GM13976 (cell line): ENCODE measurements at regions not wholly inside any gene's neighbourhood (a gene's known extent, or its start where the extent isn't known, plus 50 kb on each side); places are given as distances from the start of the nearest gene placed in this dataset.
"Not testable (repeated sequence)": the region's sequence is repeated elsewhere in the genome, so short reads cannot be mapped to it uniquely, and the experiment has no call there.

Experiments used
- DNase-seq: peaks from one replicate; pipeline ENCODE4 v3.0.0; 2012; ENCODE audit warnings: low spot score
- CTCF ChIP-seq: IDR thresholded peaks from 2 replicates; pipeline ENCODE4 v1.5.1; 2012; ENCODE audit warnings: borderline replicate concordance, mild to moderate bottlenecking; ENCODE audit not compliant: insufficient read depth; ENCODE audit errors: extremely low read depth, missing control alignments, control extremely low read depth
- in situ Hi-C: fragments of 300-500 bp; cut with MboI; formaldehyde crosslinking; loops from one replicate; pipeline ENCODE4 v1.12.0; 2022; ENCODE audit warnings: low sequenced_read_pairs, mixed read lengths, inconsistent platforms; ENCODE audit not compliant: unreplicated experiment

DNA sequence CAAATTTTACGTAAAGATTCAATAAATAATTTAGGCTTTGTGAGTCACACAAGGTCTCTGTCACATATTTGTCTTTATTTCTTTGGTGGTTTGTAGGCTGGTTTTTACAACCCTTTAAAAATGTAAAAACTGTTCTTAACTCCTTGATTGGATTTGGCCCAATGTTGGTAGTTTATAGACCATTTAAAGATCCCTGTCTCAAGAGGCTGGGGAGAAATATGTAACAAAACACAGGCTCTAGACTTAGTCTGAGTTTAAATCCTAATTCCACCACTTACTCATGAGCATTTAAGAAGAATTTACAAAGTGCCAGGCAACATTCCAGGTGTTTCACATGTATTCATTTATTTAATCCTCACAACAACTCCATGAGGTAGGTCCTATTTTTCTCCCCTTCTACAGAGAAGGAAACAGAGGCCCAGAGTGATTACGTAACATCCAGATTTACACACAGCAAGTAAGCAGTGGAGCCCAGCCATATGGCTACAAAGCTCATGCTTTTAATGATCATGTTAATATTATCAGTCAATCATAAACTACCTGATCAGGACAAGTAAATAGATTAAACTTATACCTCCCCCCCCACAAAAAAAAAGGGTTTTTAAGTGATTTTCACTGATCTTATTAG, 416.6 kb upstream of the ACVR2A start:
- TF ChIP-seq CTCF: no peak
- DNase-seq: no peak
- in situ Hi-C loops: no loop called here

DNA sequence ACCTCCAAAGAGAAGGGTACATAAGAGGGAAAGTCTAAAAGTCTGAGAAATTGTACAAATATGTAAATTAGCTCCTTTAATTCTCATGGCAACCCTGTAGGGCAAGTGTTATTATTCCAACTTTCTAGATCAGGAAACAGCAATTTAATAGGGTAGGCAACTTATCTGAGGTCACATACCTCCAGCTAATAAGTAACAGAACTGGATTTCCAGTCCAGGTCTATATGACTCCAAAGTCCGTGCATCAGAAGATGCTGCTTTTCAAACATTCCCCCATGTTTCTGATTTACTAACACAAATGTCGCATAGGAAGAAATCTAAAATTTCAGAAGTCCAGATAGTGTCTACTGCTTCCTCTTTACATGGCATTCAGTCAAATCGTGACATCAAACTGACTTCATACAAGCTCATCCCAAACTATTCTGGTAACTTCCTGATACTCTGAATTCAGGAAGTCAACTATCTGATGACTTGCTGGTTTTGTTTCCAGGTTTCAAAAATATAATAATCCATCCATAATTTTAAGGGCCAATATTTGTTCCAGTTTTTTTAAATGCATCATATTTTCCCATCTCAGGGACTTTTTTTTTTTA, 419.3 kb upstream of the ACVR2A start:
- in situ Hi-C loops: no loop called here
- TF ChIP-seq CTCF: no peak
- no peak for DNase-seq

- no peak for DNase-seq
- in situ Hi-C loops: no loop called here
- TF ChIP-seq CTCF: no peak
Measured at GRCh38 chr2:147424766-147425165, 420.1 kb upstream of the ACVR2A start.

- in situ Hi-C loops: no loop called here
- no peak for DNase-seq
- TF ChIP-seq CTCF: no peak
Measured at GRCh38 chr2:147420947-147421675, 423.7 kb upstream of the ACVR2A start.

- no peak for TF ChIP-seq CTCF
- no peak for DNase-seq
- in situ Hi-C loops: no loop called here
Measured at GRCh38 chr2:147420517-147420916, 424.3 kb upstream of the ACVR2A start.

GRCh38 chr2:147416099-147416498, 428.7 kb upstream of the ACVR2A start:
- no peak for TF ChIP-seq CTCF
- no peak for DNase-seq
- in situ Hi-C loops: no loop called here

DNA sequence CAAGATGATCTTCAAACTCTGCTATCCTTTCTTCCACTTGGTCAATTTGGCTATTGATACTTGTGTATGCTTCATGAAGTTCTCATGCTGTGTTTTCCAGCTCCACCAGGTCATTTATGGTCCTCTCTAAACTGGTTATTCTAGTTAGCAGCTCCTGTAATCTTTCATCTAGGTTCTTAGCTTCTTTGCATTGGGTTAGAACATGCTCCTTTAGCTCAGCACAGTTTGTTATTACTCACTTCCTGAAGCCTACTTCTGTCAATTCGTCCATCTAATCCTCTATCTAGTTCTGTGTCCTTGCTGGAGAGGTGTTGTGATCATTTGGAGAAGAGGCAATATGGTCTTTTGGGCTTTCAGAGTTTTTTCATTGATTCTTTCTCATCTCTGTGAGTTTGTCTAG, 430.2 kb upstream of the ACVR2A start:
- DNase-seq, in situ Hi-C loops: not testable (repeated sequence)
